ENCODE measurements at regions not wholly inside any gene's neighbourhood (a gene's known extent, or its start where the extent isn't known, plus 50 kb on each side); places are given as distances from the start of the nearest gene placed in this dataset.

DNA sequence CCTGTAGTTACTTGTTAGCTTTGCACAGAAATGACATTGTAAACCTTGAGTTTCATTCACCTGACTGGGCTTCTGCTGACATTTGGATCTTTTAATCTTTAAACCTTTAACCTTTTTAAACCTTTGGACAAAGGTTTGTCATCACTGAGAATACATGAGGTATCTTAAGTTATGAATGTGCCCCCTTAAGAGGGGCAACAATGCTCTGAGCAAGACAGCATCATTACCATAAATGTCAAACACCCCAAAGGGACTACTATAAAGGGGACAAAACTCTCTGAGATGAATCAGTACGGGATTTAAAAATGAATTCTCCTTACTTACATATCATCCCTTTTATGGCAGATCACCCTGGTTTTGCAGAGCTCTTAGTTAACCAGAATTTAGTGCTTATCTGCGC is 203.3 kb downstream of the COG6 start:
- DNase-seq (ENCODE audit: low read depth, low spot score): no peak

GRCh38 chr13:39859898-39860297 is 204.4 kb downstream of the COG6 start:
- DNase-seq (ENCODE audit: low read depth, low spot score): no peak

DNA sequence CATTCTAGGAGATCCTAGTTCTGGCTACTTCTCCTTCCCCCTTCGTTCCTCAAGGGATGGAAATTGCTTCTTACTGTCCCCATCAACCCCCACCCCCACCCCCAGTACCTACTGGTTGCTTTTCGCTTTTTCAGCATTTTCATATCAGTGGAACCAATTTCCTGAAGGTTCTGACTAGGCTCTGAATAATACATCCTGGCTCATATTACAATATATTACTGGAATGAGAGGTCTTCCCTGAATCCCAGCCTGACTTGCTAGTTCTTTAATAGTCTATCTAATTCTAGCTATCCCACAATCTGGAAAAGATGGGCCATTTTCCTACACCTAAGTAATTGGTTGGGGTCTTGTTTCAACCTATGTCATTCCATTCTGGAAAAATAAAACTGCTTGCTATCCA is 207.4 kb downstream of the COG6 start:
- DNase-seq (ENCODE audit: low read depth, low spot score): no peak

DNA sequence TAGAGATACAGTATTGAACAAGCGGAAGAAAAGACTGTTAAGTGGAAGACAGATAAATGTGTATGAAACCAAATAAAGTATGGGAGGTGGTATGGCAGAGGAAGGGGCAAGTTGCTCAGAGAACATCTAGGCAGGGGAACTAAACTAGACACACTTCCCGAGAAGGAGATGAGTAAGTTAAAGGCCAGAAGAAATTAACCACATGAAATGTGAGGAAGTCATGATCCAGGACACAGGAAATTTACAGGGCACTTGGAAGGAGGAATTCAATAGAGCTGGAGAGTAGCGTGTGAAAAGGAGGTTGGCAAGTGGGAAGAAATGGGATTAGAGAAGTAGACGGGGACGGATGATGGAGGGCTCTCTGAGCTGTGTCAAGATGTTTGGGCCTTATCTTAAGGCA is 208.8 kb downstream of the COG6 start:
- DNase-seq (ENCODE audit: low read depth, low spot score): no peak

GRCh38 chr13:39866722-39867121 is 211.3 kb downstream of the COG6 start:
- no peak for DNase-seq (ENCODE audit: low read depth, low spot score)

DNA sequence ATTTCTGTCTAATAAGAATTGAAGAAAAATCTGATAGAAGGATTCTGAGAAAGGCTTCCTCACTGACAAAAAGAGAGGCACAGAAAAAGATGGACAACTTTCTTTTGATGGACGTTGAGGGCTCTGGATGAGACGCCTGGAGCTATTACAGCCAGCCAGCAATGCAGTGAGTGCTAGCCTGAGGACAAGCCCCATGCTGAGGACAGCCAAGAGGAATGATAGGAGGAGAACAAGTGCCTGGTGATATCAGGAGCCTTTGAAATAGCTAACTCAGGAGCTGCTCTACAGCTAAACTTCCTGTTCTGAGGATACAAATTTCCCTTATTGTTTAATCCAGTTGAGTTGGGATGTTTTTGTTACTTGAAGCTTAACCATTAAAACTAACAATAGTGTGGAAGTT is 212.3 kb downstream of the COG6 start:
- no peak for DNase-seq (ENCODE audit: low read depth, low spot score)

DNA sequence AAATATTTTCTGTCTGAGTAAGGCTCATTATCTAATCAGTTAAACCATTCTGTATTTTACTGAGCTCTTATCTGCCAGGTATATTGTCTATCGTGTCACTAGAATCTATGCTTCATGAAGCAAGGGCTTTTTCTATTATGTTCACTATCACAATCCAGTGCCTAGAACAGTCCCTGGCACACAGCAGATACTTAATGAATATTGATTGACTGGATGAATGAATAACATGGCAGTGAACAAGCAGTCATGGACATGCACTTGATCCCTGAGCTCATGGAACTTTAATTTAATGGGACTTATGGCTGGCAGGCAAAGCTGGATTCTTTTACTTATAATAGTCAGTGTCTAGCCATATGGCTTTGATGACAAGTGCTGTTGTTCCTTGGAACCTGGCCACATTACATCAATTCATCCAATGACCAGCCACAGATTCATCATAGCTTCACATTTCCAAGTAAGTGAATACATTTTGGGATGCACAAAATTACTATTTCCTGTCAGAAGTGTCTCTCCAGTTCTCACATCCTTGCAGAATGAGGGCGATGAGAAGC is 214.8 kb downstream of the COG6 start:
- DNase-seq (ENCODE audit: low read depth, low spot score): no peak

GRCh38 chr13:39874331-39875053 is 219.0 kb downstream of the COG6 start:
- no peak for DNase-seq (ENCODE audit: low read depth, low spot score)

DNA sequence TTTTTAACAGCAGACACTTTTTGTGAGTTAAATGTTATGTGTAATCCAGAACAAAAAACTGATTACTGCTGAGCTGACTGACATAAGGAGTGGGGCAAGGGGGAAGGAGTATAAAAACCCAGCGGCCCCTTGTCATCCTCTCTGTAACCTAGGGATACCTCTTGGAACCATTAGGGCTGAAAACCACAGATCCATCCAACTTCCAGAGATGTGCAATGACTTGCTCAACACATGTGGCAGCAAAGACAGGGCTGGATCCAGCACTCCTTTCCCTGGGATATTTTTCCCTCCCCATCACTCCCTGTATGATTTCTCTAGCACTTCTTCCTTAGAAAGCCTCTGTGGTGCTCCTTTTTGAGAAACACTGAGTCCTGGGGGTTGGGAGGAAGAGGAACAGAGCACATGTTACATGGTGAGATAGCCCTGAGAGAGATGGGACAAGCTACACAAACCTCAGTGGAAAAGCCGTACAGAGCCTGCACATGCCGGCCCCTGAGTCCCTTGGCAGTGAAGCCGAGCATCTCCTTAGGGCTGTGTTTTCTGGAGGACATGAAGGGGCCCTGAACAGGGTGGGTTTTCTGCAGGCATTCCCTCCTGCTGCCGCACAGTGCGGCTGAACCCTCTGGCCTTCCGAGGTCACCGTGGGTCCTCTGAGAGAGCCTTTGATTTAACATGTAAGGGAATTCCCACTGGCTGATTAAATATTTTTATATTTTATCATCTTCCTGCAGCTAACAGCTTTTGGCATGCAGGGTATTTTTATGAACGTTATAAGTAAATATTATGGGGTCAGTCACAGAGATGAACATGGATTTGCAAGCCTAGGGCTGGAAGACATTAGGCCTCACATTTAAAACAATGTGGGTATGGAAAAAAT is 219.9 kb downstream of the COG6 start:
- DNase-seq (ENCODE audit: low read depth, low spot score): no peak

DNA sequence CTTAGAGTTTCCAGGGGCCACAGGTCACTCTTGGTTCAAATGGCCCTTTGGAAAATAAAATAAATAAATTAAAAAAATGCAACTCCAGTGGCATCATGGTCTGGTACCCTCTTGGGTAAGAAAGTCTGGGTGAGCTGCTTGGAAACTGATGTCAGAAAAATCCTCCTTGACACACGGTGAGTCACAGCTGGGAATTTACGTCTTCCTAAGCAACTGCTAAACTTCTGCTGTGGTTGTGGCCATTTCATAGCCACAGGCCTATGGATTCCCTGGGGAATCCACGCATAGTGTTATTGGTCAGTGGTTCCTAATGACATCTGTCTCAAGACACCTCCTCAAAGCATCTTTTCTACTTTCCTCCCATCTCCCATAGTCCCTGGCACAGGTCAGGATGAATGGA is 220.8 kb downstream of the COG6 start:
- DNase-seq (ENCODE audit: low read depth, low spot score): no peak

GRCh38 chr13:39877134-39877533 is 221.7 kb downstream of the COG6 start:
- no peak for DNase-seq (ENCODE audit: low read depth, low spot score)

DNA sequence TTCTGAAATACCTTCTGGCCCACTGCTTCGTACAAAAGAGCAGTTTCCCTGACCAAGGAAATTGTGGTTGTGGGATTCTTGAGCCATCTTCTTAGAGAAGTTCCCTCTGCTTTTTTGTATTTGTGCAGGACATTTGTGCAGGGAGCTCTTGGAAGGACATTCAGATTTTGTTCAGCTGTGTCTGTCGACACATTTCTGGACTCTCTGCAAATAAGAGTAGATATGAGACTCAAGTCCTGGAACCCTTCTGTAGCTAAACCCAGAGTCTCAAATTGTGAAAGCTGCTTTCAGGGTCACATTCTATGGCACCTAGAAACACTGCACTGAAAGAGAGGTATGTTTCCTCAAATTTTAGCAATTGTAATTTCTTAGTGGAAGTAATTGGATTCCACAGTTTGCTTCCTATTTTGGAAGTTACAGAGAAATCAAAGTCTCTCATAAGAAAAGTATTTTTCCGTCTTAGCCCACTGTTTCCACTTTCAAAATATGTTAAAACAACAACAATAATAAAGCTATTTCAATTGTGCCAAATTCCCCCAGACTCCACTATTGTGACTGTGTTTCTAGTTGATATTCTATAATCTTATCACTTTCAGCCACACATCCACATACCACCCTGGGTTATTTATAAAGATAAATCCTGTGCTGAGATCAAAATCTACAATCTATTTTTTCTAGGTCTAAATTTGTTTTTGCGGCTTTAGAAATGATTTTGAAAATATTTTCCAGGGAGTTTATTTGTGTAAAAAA is 224.0 kb downstream of the COG6 start:
- DNase-seq (ENCODE audit: low read depth, low spot score): no peak

GRCh38 chr13:39881383-39881782 is 225.9 kb downstream of the COG6 start:
- no peak for DNase-seq (ENCODE audit: low read depth, low spot score)

DNA sequence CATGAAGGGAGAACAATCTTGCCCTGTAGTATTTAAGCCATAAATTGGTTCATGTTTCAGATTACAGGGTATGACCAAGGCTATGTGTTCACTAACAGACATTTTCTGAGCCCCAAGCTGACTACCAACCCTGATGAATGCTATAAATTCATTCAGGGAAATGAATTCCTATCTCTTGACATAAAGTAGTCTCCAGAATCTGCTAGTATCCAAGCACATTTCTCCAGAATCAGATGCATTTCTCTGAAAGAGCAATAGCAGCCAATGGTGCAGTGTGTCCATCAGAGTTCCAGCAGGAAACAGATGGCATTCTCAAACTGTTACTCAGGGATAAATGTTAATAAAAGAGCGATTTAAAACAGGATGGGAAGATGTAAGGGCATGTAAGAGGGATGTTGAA is 226.4 kb downstream of the COG6 start:
- DNase-seq (ENCODE audit: low read depth, low spot score): no peak

DNA sequence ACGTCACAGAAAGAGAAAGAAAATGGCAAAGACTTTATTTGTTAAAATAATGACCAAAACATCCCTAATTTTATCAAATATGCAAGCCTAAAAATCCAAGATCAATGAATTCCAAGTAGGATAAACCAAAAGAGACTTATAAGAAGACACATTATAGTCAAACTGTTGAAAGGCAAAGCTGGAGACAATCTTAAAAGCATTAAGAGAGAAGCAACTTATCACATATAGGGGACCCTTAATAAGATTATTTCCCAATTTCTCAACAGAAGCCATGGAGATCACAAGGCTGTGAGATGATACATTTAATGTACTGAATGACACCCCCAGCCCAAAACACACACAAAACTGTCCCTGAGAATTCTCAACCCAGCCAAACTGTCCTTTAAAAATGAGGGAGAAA is 228.7 kb downstream of the COG6 start:
- no peak for DNase-seq (ENCODE audit: low read depth, low spot score)

DNA sequence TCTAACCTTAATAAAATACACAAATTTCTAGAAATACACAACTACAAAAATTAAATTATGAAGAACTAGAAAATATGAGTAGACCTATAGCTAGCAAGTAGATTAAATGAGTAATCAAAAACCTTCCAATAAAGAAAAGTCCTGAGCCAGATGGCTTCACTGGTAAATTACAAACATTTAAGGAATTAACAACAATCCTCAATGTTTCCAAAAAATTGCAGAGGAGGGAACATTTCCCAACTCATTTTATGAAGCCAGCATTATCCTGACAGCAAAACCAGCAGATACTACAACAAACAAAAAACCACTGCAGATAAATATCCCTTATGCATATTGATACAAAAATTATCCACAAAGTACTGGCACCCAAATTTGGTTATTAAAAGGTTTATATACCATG is 230.9 kb downstream of the COG6 start:
- no peak for DNase-seq (ENCODE audit: low read depth, low spot score)

DNA sequence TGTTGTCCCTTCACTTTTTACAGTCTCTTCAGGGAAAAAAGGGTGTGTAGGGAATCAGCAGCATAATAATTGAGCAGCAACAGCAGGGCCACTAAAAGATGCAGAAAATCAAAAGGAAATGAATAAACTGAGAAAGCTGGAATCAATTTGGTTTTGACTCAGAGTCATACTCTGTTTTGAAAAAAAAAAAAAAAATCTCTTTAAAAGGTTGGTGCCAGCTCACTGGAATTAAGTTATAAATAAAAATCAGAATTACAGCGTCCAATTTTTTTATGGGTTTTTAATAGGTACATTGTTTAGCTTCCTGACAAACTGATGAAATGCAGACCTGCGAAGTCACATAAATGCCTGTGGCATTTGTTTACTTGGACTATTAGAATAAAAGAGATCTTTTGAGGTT is 231.9 kb downstream of the COG6 start:
- DNase-seq (ENCODE audit: low read depth, low spot score): no peak

DNA sequence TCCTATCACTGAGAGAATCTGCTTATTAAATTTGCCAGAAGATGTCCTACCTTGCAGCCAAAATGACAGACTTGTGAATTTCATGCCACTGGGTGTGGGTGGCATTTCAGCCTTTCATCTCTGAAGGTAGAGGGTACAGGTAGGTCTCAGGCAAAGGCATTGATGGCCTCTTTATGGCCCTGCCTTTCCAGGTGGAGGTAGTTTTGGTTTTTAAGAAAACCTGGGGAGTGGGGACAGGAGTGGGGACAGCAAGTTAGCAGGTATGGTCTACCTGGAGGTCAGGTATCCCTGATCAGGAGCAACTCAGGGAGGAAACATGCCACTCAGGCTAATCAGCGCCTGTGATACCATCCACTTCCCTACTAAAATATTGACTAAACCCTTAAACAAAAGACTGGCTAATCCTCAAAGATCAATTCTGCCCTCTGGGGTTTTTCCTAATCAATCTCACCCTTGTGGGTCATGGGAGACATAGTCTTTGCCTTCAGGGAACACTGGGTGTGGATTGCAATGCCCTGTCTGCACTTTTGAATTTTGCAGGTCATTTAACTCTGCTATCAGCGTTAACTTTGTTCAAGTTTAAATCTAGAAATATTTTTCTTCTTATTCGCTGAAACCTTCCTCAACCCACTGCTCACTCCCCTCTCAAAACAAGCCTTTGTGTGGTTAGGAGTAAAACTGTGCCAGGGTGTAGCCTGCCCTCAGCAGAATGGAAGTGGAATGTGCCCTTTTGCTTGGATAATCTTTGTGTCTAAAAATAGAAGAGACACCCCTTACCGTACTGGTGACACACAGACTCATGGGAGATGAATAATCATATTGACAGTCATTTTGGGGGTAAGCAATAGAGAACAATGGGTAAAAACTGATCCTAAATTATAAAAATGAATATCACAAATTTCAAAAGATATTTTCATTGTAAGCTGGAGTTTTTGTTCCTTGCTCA is 233.7 kb downstream of the COG6 start:
- no peak for DNase-seq (ENCODE audit: low read depth, low spot score)

GRCh38 chr13:39890537-39890936 is 235.1 kb downstream of the COG6 start:
- DNase-seq (ENCODE audit: low read depth, low spot score): no peak

DNA sequence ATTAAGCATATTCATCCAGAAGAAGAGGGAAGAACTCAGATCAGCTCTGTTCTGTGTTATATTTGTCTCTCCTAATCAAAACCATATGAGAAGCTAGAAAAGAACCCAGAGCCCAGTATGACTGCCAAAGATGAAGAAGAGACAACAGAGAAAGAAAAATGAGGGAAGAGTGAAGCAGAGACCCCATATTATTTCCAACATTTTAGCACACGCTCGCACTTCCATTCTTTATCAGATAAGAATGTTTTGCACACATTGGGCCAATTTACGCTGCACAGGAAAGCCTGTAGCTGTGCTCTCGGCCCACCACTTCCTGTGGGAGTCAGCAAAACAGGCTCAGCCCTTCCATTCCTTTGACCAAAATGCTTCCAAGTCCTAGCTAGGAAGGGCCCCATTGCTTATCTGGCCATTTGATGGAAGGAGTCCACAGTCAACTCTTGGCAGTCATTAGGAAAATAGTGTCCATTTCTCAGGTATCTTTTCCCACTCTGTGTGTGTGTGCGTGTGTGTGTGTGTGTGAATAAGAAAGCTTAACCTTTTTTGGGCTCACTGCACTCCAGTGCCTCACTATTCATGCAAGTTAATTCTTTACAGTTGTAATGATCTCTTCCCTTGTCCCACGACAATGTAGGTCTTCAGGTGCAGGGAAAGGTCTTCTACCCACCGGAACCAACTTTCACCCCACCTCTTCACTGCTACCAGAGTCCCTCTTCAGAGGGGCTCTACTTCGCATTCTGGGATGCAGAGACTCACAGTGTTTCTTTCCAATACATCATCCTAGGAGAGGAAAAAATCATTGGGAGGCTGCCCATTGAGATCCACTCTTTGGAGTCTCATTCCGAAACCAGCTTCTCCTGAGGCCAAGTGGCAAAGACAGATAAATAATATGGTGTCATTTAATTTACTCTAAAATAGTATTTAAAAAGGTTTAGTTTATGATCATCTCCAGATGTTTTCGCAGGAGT is 237.5 kb downstream of the COG6 start:
- no peak for DNase-seq (ENCODE audit: low read depth, low spot score)
